Renal cortex interstitium (tissue), 11 donors: ENCODE measurements at regions not wholly inside any gene's neighbourhood (a gene's known extent, or its start where the extent isn't known, plus 50 kb on each side); places are given as distances from the start of the nearest gene placed in this dataset.
A peak's percentile ranks its signal among the peaks of the same experiment; 100 is the strongest.

Experiments used
- DNase-seq, 11 donors: peaks; one replicate each; pipeline ENCODE4 v3.0.0-alpha.2; 2013; ENCODE audit warnings: low read depth in 9 of 11, low spot score in 4 of 11; ENCODE audit errors: extremely low read depth in 1 of 11

- no peak for DNase-seq
Observed at GRCh38 chr2:145846982-145847381, 1327.1 kb upstream of the ZEB2 start.

- no peak for DNase-seq
Observed at GRCh38 chr2:145845923-145846322, 1326.0 kb upstream of the ZEB2 start.

GRCh38 chr2:145845207-145845894, 1325.4 kb upstream of the ZEB2 start:
- DNase-seq, result no peak

- no peak for DNase-seq
Observed at GRCh38 chr2:145841973-145842372, 1322.1 kb upstream of the ZEB2 start.

DNA sequence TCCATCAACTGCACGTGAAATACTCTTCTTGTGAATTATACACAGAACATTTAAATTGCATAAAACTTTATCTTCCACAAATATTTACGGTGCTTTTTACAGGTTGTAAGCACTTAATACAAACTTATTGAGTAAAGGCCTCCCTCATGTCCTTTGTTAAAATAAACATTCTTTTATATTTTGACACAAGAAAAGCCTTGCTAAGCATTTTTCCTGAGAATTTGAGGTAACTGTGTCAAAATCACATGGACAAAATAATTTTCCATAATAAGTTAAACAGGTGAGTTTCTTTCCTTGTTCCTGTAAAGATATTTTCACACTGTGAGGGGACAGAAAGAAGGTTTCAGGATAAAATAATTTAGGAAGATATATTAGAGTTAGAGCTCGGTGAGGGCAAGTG, 1317.1 kb upstream of the ZEB2 start:
- DNase-seq, result no peak

GRCh38 chr2:145835665-145836064, 1315.7 kb upstream of the ZEB2 start:
- DNase-seq, result no peak

GRCh38 chr2:145832681-145833080, 1312.8 kb upstream of the ZEB2 start:
- DNase-seq, result no peak

DNA sequence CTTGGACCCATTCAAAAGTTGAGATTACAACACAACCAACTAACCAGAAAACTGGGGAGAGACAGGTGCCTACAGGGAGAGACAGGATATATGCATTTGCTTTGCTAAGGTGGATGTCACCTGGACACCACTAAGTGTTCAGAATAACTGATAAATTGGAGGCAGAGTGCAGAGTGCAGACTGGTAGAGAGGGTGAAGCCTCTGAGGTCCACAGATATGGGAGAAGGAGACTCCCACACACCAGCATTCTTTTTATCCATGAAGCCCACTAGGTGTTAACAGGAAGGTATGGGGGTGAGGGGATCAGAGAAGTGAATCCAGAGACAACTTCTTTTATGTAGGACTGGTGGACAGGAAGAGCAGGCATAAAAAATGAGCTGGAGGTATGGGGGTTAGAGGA, 1310.0 kb upstream of the ZEB2 start:
- DNase-seq, result no peak

DNA sequence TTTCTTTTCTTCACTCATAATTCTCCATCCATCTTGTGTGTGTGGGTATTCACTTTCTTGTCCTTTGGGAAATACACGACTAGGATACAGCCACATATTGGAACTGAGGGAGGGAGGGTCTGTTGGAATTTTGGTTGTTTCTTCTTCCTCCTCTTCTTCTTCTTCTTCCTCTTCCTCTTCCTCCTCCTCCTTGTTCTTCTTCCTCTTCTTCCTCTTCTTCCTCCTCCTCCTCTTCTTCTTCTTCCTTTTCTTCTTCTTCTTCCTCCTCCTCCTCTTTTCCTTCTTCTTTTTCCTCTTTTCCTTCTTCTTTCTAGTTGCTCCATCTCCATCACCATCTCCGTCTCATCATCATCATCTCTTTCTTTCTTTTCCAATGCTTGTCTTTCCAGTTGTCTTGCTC, 1307.3 kb upstream of the ZEB2 start:
- no peak for DNase-seq

DNA sequence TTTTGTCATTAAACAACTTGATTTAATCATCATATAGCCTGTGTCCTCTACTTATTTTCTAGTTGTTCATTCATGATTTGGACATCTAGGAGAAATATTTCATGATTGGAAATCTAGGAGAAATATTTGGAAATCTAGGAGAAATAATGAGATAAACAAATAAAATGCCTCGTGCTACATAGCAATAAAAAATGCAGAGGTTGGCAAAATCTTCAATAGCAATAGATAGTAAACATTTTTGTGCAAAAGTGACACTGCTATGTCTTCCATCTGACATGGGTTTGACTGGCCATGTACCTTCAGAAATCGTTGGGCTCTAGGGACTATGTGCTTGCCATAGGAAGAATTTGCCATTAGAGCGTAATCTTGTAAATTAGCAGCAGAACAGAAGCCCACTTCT, 1304.5 kb upstream of the ZEB2 start:
- no peak for DNase-seq

GRCh38 chr2:145822892-145823534, 1303.1 kb upstream of the ZEB2 start:
- no peak for DNase-seq

DNA sequence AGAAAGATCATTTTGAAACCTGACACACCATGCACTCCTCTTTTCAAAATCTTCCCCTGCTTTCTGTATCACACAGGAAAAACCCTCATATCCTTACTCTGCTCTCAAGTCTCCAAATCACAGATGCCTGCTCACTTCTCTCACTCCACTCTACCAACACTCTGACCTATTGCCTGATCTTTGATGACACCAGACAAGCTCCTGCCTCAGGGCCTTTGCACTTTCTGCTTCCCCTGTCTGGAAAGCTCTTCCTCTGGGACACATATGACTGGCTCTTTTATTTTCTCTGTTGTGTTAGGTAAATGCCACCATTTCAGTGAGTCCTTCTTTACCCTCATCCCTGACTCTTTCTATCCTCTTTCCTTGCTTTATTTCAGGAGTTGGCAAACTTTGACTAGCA, 1300.7 kb upstream of the ZEB2 start:
- no peak for DNase-seq

DNA sequence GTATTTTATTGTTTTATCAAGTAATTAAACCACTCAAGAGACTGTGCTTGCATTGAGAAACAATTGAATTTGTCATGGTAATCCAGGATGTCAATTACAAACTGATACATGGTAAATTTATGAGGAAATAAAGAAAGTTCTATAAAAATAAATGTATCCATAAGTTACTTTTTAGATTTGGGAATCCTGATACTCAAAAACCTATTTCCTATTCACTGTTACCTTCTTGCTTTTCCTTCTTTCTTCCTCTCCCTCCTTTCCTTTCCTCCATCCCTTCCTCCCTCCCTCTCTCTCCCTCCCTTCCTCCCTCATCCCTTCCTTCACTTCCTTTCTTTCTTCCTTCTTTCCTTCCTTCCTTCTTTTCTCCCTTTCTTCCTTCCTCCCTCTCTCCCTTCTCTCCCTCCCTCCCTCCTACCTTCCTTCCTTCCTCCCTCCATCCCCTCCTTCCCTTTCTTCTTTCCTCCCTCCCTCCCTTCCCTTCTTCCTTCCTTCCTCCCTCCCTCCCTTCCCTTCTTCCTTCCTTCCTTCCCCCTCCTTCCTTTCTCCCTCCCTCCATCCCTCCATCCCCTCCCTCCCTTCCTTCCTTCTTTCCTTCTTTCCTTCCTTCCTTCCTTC, 1299.1 kb upstream of the ZEB2 start:
- no peak for DNase-seq

DNA sequence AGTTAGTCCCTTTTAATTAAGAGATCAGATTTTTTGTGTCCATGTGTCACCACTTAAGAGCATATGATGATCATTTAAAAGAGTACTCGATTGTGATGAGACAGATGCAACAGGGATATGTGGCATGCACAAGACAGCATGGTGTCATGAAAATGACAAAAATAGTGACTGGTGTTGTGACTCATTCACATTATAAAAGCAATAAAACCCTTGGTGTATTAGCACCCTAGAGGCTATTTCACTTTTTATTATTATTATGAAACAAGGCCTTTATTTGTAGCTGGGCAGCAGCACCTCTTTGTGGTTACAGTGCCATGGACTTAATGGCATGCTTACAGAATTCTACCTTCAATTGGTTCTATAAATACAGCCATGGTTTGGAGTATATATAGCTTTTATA, 1296.0 kb upstream of the ZEB2 start:
- no peak for DNase-seq

DNA sequence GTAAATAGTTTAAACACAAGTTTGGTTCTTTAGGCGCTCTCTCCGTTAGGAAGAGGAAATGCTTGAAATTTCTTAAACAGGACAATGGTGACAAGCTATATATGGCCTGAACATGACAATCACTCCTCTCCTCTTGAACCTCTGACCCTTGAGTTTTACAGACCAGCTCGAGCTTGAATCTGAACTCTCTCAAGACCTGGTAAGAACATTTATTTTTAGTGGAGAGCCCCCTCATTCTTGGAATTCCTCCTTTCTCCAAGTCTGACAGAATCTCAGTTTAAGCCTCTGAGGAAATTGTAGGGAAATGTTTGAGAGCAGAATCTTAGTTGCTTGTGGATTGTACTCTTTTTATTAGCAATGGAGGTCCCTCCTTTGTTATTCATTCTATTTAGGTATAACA, 1293.6 kb upstream of the ZEB2 start:
- DNase-seq, result peak in 4 of 11 donors; percentile 14 to 48 (median 31)

DNA sequence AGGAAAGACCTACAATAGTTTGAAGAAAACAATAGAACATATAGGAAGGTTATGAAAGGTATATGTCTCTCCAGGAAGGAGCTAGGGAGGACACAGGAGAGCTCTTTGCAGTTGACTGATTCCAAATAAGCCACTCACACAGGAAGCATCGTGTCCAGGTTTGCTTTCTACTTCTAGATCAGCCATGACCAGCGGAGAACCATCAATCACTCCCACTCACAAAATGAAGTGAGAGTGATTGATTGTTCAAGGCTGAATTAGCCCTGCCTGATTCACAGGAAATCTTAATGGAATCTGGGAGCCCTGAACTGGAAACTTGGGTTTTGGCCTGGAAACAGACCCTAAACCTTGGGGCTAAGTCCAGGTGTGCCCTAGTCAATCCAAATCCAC, 1292.2 kb upstream of the ZEB2 start:
- DNase-seq, result peak in 3 of 11 donors; percentile 8 to 31 (median 29)

DNA sequence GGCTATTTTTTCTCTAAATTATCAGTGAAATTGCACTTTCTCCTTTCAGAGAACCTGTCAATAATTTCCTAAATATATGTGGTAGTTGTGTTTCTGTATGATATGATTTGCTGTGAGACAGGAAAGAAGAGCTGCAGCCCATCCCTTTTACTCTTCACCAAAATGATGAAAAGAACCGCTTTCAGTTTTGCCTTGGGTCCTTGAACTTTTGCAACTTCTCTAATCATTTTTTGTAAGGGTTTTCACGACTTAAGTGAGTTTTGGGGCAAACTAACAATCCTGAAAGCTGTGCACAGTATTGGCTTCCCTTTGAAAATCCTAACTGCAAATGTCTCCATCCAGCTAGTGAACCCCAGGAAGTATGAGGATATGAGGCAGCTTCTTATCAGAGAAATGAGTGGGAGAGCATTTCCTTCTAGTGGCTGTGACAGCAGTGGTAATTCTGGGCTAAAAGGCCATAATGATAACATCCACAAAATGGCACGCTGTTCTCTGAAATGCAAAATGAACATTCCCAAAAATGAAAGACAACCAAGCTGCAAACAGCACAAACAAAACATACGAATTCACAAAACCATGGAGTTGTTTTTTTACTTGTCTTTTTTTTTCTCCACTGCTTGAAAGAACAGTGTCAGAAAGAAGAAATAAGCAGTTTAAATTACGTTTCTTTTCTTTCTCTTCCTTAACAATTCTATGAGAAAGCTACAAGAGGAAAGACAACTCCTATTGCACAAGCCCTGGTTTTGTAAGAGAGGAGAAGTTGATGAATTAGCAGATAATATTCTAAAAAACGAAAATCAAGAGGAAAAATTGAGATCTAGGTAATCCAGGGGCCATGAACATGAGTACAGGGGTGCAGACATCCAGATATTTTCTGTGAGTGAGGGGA, 1291.6 kb upstream of the ZEB2 start:
- no peak for DNase-seq

GRCh38 chr2:145807968-145808367, 1288.0 kb upstream of the ZEB2 start:
- DNase-seq, result no peak

- DNase-seq, result no peak
Observed at GRCh38 chr2:145807554-145807953, 1287.6 kb upstream of the ZEB2 start.

DNA sequence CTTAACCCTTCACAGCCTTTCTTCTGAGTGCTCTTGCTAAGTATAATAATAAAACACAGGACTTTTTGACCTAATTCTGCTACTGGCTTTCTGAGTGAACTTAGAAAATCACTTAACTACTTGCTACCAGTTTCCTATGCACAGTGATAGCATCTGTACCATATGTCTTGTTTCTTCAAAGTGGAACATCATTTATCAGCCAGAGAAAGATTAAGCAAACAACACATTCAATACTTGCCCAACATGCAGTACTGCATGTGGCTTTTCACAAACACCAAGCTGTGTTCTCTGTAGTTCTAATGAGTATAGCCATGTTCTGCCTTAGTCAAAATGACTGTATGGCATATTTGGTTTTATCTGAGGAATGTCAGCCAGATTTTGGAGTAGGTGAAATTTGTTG, 1286.6 kb upstream of the ZEB2 start:
- DNase-seq, result no peak
